ENCODE measurements at regions not wholly inside any gene's neighbourhood (a gene's known extent, or its start where the extent isn't known, plus 50 kb on each side); places are given as distances from the start of the nearest gene placed in this dataset.

DNA sequence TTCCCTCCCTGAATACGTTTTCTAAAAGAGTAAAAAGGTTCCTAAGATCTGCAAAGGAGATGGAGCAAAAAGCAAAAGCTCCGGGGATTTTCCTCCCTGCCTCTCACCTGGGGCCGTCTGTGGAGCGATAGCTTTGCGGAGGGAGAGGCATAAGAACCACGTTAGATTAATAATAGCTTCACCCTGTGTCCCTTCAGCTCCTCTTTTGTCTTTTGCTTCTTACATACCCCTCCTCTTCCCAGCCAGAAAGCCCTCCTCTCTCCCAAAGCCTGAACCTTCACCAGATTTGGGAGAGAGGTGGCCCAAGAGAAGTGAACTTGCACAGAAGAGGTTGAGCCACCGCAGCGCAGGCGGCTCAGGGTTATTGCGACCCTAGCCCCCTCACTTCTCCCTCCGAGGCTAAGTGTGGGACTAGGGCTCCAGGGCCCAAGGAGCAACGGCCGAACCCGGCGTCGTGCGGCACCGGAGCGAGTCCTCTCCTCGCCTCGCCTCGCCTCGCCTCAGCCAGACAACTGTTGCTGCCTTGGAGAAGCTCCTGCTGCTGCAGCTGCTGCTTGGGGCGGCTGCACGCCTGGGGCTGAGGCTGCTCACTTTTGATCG lies 97.6 kb upstream of the HSD17B12 start:
- peaks cover 96% of the 10 kb centered on the region for H3K27me3 Mint-ChIP-seq (ENCODE audit: low read depth)
- peaks cover 4% of the 10 kb centered on the region for H3K36me3 Mint-ChIP-seq (ENCODE audit: low read depth)
- H3K4me3 Mint-ChIP-seq: peak overlapping the region; percentile 57
- no peak for DNase-seq (ENCODE audit: low read depth, low spot score)
- no peaks in the 10 kb centered on the region for H3K9me3 Mint-ChIP-seq
- TF ChIP-seq, protein P1, sequence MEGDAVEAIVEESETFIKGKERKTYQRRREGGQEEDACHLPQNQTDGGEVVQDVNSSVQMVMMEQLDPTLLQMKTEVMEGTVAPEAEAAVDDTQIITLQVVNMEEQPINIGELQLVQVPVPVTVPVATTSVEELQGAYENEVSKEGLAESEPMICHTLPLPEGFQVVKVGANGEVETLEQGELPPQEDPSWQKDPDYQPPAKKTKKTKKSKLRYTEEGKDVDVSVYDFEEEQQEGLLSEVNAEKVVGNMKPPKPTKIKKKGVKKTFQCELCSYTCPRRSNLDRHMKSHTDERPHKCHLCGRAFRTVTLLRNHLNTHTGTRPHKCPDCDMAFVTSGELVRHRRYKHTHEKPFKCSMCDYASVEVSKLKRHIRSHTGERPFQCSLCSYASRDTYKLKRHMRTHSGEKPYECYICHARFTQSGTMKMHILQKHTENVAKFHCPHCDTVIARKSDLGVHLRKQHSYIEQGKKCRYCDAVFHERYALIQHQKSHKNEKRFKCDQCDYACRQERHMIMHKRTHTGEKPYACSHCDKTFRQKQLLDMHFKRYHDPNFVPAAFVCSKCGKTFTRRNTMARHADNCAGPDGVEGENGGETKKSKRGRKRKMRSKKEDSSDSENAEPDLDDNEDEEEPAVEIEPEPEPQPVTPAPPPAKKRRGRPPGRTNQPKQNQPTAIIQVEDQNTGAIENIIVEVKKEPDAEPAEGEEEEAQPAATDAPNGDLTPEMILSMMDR (conservative IDR thresholded peaks at IDR 0.05): no peak
- H3K4me1 Mint-ChIP-seq: peaks cover 28% of the 10 kb centered on the region
- H3K27ac Mint-ChIP-seq (ENCODE audit: unreplicated experiment): no peak overlapping the region

DNA sequence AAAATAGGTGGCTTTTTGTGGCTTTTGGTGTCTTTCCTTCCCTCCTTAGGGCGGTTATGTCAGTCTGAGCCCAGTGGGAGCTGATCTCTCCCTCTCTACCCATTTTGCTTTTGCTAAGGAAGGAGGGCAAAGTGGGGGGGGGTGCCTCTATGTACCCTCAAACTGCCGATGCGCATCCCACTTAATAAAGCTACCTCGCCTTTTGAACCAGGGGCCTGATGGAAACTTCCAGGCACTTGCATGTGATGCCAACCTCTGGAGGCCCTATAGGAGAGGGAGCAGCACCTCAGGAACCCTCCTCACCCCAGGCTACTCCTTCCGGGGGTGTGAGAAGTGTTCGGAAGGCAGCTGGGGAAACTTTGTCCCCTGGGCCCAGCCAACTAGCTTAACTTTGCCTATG lies 97.0 kb upstream of the HSD17B12 start:
- no peak for DNase-seq (ENCODE audit: low read depth, low spot score)
- peaks cover 22% of the 10 kb centered on the region for H3K4me1 Mint-ChIP-seq
- peaks cover 4% of the 10 kb centered on the region for H3K36me3 Mint-ChIP-seq (ENCODE audit: low read depth)
- TF ChIP-seq, protein P1 (conservative IDR thresholded peaks at IDR 0.05): no peak
- peaks cover 93% of the 10 kb centered on the region for H3K27me3 Mint-ChIP-seq (ENCODE audit: low read depth)
- no peak overlapping the region for H3K27ac Mint-ChIP-seq (ENCODE audit: unreplicated experiment)
- no peaks in the 10 kb centered on the region for H3K9me3 Mint-ChIP-seq
- peak overlapping the region; percentile 27 for H3K4me3 Mint-ChIP-seq

DNA sequence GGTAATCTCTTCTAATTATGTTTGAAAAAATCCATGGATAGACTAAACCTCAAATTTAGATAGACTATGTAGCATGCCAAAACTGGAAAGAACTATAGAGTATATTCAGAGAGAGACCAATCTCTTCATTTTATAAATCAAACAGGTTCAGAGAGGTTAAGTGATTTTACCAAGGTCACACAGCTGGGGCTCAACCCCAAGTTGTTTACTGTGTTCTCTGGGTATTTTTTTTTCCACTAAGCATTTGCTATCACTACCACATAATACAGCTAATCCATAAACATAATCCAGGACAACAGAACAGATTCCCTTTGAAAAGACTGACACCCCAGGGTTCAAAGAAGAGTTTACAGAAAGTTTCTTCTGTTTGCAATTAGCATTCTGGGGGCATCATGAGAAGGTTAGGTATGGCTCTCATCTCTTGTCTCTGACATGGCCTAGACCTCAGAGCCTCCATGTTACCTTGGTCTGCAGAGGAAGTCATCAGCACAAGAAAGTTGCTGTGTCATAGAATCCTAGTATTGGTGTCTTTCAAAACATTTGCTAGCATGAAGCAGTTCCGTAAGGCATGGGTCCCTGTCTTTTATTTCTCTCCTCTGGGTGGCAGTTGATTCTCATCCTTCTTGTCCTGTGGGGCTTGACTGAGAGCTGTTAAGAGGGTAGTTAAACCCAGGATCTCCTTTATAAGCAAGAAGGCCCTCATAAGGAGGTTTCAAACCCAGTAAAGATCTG lies 94.5 kb upstream of the HSD17B12 start:
- H3K4me3 Mint-ChIP-seq: no peak overlapping the region
- TF ChIP-seq, protein P1 (conservative IDR thresholded peaks at IDR 0.05): no peak
- peaks cover 10% of the 10 kb centered on the region for H3K4me1 Mint-ChIP-seq
- H3K36me3 Mint-ChIP-seq (ENCODE audit: low read depth): no peaks in the 10 kb centered on the region
- H3K27me3 Mint-ChIP-seq (ENCODE audit: low read depth): peaks cover 72% of the 10 kb centered on the region
- DNase-seq (ENCODE audit: low read depth, low spot score): no peak
- no peak overlapping the region for H3K27ac Mint-ChIP-seq (ENCODE audit: unreplicated experiment)
- H3K9me3 Mint-ChIP-seq: no peaks in the 10 kb centered on the region

- Mint-ChIP-seq H3K4me3 (no peak overlapping the region), H3K9me3 (no peaks in the 10 kb centered on the region), H3K27me3 (ENCODE audit: low read depth) (peaks cover 44% of the 10 kb centered on the region), H3K27ac (ENCODE audit: unreplicated experiment) (no peak overlapping the region), H3K36me3 (ENCODE audit: low read depth) (no peaks in the 10 kb centered on the region), H3K4me1 (no peaks in the 10 kb centered on the region)
- no peak for DNase-seq (ENCODE audit: low read depth, low spot score)
- TF ChIP-seq, protein P1 (conservative IDR thresholded peaks at IDR 0.05): no peak
These were observed 90.8 kb upstream of the HSD17B12 start for GRCh38 chr11:43589601-43590250.

GRCh38 chr11:43601511-43601910 lies 79.0 kb upstream of the HSD17B12 start:
- Mint-ChIP-seq H3K9me3 (no peaks in the 10 kb centered on the region), H3K27ac (ENCODE audit: unreplicated experiment) (no peak overlapping the region), H3K4me3 (no peak overlapping the region), H3K36me3 (ENCODE audit: low read depth) (no peaks in the 10 kb centered on the region), H3K27me3 (ENCODE audit: low read depth) (peaks cover 24% of the 10 kb centered on the region), H3K4me1 (peaks cover 9% of the 10 kb centered on the region)
- TF ChIP-seq, protein P1 (conservative IDR thresholded peaks at IDR 0.05): no peak
- no peak for DNase-seq (ENCODE audit: low read depth, low spot score)
